Right atrium auricular region (tissue), 2 donors: ENCODE measurements at regions not wholly inside any gene's neighbourhood (a gene's known extent, or its start where the extent isn't known, plus 50 kb on each side); places are given as distances from the start of the nearest gene placed in this dataset.
"Not testable (repeated sequence)": the region's sequence is repeated elsewhere in the genome, so short reads cannot be mapped to it uniquely, and the experiment has no call there.

Experiments
- DNase-seq: peaks from one replicate; pipeline ENCODE4 v3.0.0-alpha.2; 2019; ENCODE audit warnings: low spot score
- H3K27ac ChIP-seq, 2 donors: fragments of 200-600 bp; sonication (generic); 1 replicate in 1 of 2; 2 replicates in 1 of 2; pipeline ENCODE4 v1.5.1; 2016 to 2019
- H3K27me3 ChIP-seq, 2 donors: fragments of 200-600 bp; sonication (generic); one replicate each; pipeline versions ENCODE4 v1.5.1 to v1.6.0; 2017 to 2019
- H3K36me3 ChIP-seq: fragments of 200-600 bp; sonication (generic); one replicate; pipeline ENCODE4 v1.5.1; 2016
- H3K4me1 ChIP-seq, 2 donors: fragments of 200-600 bp; sonication (generic); one replicate each; pipeline versions ENCODE4 v1.5.1 to v1.6.0; 2017 to 2019
- H3K4me3 ChIP-seq, 2 donors: fragments of 200-600 bp; sonication (generic); 1 replicate in 1 of 2; 2 replicates in 1 of 2; pipeline ENCODE4 v1.5.1; 2017 to 2019; ENCODE audit warnings: mild to moderate bottlenecking in 1 of 2, moderate library complexity in 1 of 2
- H3K9me3 ChIP-seq, 2 donors: fragments of 200-600 bp; sonication (generic); one replicate each; pipeline ENCODE4 v1.5.1; 2019
- TF ChIP-seq, protein P1 (sequence below), 2 donors: fragments of 200-600 bp; sonication (generic); IDR thresholded peaks; one replicate each; pipeline ENCODE4 v1.5.1; 2019; ENCODE audit warnings: antibody characterized with exemption in 2 of 2

DNA sequence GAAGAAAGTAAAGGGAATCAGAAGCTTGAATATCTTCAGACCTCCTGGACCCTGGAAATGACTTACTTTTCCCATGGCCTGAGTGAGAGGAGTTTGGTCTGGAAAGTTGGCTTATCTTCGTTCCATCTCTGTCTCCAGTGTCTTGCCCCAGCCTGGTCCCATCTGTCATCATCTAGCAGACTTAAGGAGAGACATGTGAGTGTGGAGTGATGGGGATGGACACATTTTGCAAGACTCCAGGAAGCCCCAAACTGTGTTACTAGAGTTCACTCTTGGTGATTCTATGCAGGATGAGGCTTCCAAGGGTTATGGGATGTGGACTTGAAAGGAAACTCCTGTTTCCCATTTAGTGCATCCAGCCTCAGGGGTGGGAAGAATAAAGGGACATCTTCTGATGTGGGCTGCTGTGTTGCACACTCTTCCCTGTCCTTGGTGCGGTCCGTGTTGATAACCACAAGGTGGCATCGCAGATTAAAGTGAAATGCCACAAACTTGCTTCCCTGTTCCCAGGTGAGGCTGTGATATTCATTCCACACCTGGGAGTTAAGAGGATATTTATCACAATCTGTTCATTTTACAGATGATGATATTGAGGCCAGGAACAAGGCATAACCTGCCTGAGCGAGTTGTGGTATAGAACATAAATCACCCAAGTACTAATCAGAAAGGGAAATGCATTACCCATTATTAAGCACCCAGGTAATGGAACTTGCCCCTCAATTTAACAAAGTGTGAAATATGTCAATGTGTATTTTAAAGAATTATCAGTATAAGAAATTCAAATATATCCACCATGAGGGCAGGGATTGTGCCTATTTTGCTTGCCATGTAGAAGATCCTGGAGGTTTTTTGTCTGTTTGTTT is 269.9 kb upstream of the PAPPA start:
- Histone ChIP-seq H3K27ac (no peak overlapping the region), H3K4me1 (no peaks in the 10 kb centered on the region), H3K36me3 (no peaks in the 10 kb centered on the region), H3K27me3 (no peaks in the 10 kb centered on the region), H3K4me3 (no peak overlapping the region), H3K9me3 (no peaks in the 10 kb centered on the region)
- DNase-seq = no peak
- TF ChIP-seq, protein P1, sequence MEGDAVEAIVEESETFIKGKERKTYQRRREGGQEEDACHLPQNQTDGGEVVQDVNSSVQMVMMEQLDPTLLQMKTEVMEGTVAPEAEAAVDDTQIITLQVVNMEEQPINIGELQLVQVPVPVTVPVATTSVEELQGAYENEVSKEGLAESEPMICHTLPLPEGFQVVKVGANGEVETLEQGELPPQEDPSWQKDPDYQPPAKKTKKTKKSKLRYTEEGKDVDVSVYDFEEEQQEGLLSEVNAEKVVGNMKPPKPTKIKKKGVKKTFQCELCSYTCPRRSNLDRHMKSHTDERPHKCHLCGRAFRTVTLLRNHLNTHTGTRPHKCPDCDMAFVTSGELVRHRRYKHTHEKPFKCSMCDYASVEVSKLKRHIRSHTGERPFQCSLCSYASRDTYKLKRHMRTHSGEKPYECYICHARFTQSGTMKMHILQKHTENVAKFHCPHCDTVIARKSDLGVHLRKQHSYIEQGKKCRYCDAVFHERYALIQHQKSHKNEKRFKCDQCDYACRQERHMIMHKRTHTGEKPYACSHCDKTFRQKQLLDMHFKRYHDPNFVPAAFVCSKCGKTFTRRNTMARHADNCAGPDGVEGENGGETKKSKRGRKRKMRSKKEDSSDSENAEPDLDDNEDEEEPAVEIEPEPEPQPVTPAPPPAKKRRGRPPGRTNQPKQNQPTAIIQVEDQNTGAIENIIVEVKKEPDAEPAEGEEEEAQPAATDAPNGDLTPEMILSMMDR (IDR thresholded peaks at IDR 0.05) = peak in 1 of 2 donors; percentile 73

DNA sequence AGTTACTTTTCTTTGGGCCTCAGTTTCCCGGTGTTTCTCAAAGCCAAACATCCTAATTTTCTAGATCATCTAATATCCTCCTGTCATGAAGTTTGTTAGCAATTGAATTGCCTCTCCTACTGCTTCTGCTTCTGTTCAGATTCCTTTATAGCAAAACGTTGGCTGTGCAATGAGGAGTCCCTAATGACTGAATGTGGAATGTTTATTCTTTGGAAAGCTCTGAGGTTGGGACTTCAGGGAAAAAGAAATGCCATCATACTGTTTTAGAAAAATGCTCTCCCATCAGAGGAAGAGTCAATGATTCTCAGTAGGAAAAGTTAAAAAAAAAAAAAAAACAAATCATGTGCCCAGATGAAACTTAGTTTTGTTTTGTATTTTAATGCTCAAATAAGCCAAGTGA is 268.7 kb upstream of the PAPPA start:
- Histone ChIP-seq H3K36me3 (no peaks in the 10 kb centered on the region), H3K27me3 (no peaks in the 10 kb centered on the region), H3K27ac (no peak overlapping the region), H3K9me3 (no peaks in the 10 kb centered on the region), H3K4me3 (no peak overlapping the region), H3K4me1 (no peaks in the 10 kb centered on the region)
- TF ChIP-seq, protein P1 (IDR thresholded peaks at IDR 0.05) = no peak
- DNase-seq = no peak

DNA sequence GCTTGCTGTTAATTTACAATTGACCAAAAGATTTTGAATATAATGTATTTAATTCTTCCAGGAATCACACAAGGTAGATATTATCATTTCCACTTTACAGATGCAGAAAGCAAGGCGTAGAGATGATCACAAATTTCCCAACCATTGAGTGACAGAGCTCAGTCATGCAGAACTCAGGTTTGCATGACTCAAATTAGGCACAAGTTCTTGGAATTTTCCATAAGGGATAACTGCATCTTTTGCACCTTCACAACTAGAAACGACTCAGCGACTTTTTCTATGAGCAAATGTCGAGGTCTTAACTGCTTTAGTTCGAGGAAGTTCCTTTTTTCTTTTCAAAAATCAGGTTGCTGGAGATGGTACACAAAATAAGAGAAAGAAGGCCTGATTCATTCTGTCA is 265.5 kb upstream of the PAPPA start:
- no peaks in the 10 kb centered on the region for H3K27me3 ChIP-seq
- H3K9me3 ChIP-seq = no peaks in the 10 kb centered on the region
- no peaks in the 10 kb centered on the region for H3K36me3 ChIP-seq
- H3K4me1 ChIP-seq = no peaks in the 10 kb centered on the region
- H3K27ac ChIP-seq = no peak overlapping the region
- TF ChIP-seq, protein P1 (IDR thresholded peaks at IDR 0.05) = no peak
- DNase-seq = no peak
- H3K4me3 ChIP-seq = no peak overlapping the region

DNA sequence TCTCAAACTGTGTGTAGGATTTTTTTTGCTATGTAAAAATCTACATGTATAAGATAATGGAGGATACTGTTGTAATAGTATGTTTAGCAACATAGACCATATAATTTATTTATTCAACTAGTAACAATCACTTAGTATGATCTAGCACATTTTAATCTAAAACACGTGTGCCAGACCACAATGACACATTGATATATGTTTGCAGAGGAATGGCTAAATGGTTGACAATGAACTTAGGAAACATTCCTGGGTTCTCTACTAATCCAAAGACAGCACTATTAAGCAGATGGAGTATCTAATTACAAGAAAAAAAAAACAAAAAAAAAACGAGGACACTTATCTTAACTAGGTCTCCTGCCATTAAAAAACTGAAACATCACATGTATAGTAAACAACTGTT is 261.7 kb upstream of the PAPPA start:
- no peak overlapping the region for H3K27ac ChIP-seq
- no peaks in the 10 kb centered on the region for H3K4me1 ChIP-seq
- no peak overlapping the region for H3K4me3 ChIP-seq
- TF ChIP-seq, protein P1 (IDR thresholded peaks at IDR 0.05) = no peak
- no peak for DNase-seq
- H3K9me3 ChIP-seq = no peaks in the 10 kb centered on the region
- no peaks in the 10 kb centered on the region for H3K27me3 ChIP-seq
- no peaks in the 10 kb centered on the region for H3K36me3 ChIP-seq

DNA sequence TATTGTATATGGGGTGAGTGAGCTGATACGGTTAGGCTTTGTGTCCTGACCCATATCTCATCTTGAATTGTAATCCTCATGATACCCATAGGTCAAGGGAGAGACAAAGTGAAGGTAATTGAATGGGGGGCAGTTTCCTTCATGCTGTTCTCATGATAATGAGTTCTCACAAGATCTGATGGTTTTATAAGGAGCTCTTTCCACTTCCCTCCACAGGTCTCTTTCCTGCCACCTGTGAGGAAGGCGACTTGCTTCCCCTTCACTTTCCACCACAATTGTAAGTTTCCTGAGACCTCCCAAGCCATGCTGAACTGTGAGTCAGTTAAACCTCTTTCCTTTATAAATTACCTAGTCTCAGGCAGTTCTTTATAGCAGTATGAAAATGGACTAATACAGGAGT is 255.1 kb upstream of the PAPPA start:
- H3K27me3 ChIP-seq, H3K4me1 ChIP-seq, H3K36me3 ChIP-seq, H3K27ac ChIP-seq, H3K4me3 ChIP-seq, DNase-seq, H3K9me3 ChIP-seq: not testable (repeated sequence)

DNA sequence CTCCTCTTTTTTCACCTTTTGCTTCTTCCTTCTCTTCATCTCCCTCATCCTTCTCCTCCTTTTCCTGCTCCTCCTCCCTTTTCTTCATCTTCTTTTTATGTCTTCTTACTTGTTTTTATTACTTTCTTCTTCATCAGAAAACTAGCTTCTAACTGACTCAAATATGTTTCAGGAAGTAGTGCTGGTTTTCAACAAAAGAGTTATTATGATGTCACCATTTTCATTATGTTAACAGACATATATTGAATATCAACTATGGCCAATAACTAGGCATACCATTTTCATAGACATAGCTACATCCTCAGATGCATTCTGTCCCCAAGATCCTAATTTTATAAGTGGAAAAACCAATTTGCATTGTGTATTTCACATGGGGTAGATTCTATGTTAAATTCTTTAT is 252.9 kb upstream of the PAPPA start:
- no peaks in the 10 kb centered on the region for H3K27me3 ChIP-seq
- H3K9me3 ChIP-seq = no peaks in the 10 kb centered on the region
- TF ChIP-seq, protein P1 (IDR thresholded peaks at IDR 0.05) = no peak
- no peak for DNase-seq
- no peak overlapping the region for H3K27ac ChIP-seq
- H3K4me3 ChIP-seq = no peak overlapping the region
- H3K36me3 ChIP-seq = no peaks in the 10 kb centered on the region
- no peaks in the 10 kb centered on the region for H3K4me1 ChIP-seq
